ENCODE measurements at regions not wholly inside any gene's neighbourhood (a gene's known extent, or its start where the extent isn't known, plus 50 kb on each side); places are given as distances from the start of the nearest gene placed in this dataset.

DNA sequence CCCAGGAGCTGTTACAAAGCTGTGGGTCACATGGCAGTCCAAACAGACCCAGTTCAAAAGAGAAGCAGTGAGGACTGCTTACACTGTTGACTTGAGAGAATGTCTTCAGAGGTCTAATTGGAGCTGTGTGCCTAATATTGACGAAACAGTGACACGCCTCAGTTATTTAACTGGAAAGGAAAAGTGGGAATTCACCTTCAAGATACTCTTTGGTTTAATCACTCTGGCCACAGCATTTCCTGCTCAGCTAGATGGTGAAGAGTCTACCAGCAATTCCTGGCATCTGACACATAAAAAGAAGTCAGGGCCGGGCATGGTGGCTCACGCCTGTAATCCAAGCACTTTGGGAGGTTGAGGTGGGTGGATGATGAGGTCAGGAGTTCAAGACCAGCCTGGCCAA, 326.4 kb downstream of the SV2B start:
- intact Hi-C loops (cut with micrococcal nuclease): no loop called here
- H3K4me1 ChIP-seq (ENCODE audit: insufficient read depth, low read length): no peaks in the 10 kb centered on the region
- no peaks in the 10 kb centered on the region for H3K36me3 ChIP-seq (ENCODE audit: low read depth, low read length)
- H3F3A ChIP-seq (ENCODE audit: low read length, unreplicated experiment): no peaks in the 10 kb centered on the region
- BruUV-seq (replicated peaks): no TSS peak
- no peak overlapping the region for H3K4me3 ChIP-seq (ENCODE audit: low read length)
- H2AFZ ChIP-seq (ENCODE audit: low read length): no peak overlapping the region
- peaks cover 11% of the 10 kb centered on the region for H3K27me3 ChIP-seq (ENCODE audit: low read length)
- H3K9me3 ChIP-seq (ENCODE audit: low read length): no peaks in the 10 kb centered on the region
- no peak for TF ChIP-seq EZH2phosphoT487 (IDR thresholded peaks at IDR 0.05; ENCODE audit: borderline replicate concordance, low read length)
- TF ChIP-seq EZH2 (IDR thresholded peaks at IDR 0.05; ENCODE audit: low read length, unreplicated experiment): no peak
- TF ChIP-seq, protein P1, sequence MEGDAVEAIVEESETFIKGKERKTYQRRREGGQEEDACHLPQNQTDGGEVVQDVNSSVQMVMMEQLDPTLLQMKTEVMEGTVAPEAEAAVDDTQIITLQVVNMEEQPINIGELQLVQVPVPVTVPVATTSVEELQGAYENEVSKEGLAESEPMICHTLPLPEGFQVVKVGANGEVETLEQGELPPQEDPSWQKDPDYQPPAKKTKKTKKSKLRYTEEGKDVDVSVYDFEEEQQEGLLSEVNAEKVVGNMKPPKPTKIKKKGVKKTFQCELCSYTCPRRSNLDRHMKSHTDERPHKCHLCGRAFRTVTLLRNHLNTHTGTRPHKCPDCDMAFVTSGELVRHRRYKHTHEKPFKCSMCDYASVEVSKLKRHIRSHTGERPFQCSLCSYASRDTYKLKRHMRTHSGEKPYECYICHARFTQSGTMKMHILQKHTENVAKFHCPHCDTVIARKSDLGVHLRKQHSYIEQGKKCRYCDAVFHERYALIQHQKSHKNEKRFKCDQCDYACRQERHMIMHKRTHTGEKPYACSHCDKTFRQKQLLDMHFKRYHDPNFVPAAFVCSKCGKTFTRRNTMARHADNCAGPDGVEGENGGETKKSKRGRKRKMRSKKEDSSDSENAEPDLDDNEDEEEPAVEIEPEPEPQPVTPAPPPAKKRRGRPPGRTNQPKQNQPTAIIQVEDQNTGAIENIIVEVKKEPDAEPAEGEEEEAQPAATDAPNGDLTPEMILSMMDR (conservative IDR thresholded peaks at IDR 0.05; ENCODE audit: low read depth, low read length): no peak
- no peak overlapping the region for H3K4me2 ChIP-seq (ENCODE audit: low read length)
- no peaks in the 10 kb centered on the region for H4K20me1 ChIP-seq (ENCODE audit: low read length)
- ATAC-seq: no peak
- ChIA-PET CTCF (no interaction called here), POLR2A (ENCODE audit: unreplicated experiment) (no interaction called here)
- H3K9ac ChIP-seq (ENCODE audit: low read length): no peak overlapping the region
- peak; percentile 19 for DNase-seq
- H3K79me2 ChIP-seq (ENCODE audit: low read length): no peaks in the 10 kb centered on the region
- H3K9me2 ChIP-seq (replicated peaks; ENCODE audit: low read length): no peaks in the 10 kb centered on the region
- no peak overlapping the region for H3K27ac ChIP-seq (ENCODE audit: low read length)

DNA sequence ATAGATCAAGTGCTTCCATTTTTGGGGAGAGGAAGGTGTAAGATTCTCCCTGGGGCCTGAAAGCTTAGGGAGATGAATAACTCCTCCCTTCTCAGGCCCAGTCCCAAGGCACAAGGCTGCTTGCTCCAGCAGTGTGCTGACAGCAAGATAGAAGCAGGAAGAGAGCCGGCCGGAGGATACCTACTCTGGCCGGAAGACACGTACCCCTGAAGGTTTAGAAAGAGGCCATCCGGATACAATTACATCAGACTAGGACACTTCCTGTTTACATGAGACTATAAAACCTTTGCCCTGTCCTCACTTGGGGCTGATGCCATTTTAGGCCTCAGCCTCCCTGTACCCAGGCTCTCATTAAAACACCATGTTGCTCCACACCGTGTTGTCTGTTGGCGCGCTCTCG, 329.9 kb downstream of the SV2B start:
- BruUV-seq (replicated peaks): no TSS peak
- intact Hi-C loops (cut with micrococcal nuclease): no loop called here
- Histone ChIP-seq H3K9me3 (ENCODE audit: low read length) (no peaks in the 10 kb centered on the region), H3K9ac (ENCODE audit: low read length) (no peak overlapping the region), H3K4me1 (ENCODE audit: insufficient read depth, low read length) (no peaks in the 10 kb centered on the region), H3F3A (ENCODE audit: low read length, unreplicated experiment) (no peaks in the 10 kb centered on the region), H3K27me3 (ENCODE audit: low read length) (peaks cover 22% of the 10 kb centered on the region), H3K27ac (ENCODE audit: low read length) (no peak overlapping the region), H2AFZ (ENCODE audit: low read length) (no peak overlapping the region), H3K9me2 (replicated peaks; ENCODE audit: low read length) (no peaks in the 10 kb centered on the region), H3K36me3 (ENCODE audit: low read depth, low read length) (no peaks in the 10 kb centered on the region), H4K20me1 (ENCODE audit: low read length) (no peaks in the 10 kb centered on the region), H3K4me3 (ENCODE audit: low read length) (no peak overlapping the region), H3K79me2 (ENCODE audit: low read length) (no peaks in the 10 kb centered on the region), H3K4me2 (ENCODE audit: low read length) (no peak overlapping the region)
- ATAC-seq (no peak), DNase-seq (no peak)
- ChIA-PET CTCF (no interaction called here), POLR2A (ENCODE audit: unreplicated experiment) (no interaction called here)
- TF ChIP-seq EZH2 (IDR thresholded peaks at IDR 0.05; ENCODE audit: low read length, unreplicated experiment) (no peak), EZH2phosphoT487 (IDR thresholded peaks at IDR 0.05; ENCODE audit: borderline replicate concordance, low read length) (no peak)

DNA sequence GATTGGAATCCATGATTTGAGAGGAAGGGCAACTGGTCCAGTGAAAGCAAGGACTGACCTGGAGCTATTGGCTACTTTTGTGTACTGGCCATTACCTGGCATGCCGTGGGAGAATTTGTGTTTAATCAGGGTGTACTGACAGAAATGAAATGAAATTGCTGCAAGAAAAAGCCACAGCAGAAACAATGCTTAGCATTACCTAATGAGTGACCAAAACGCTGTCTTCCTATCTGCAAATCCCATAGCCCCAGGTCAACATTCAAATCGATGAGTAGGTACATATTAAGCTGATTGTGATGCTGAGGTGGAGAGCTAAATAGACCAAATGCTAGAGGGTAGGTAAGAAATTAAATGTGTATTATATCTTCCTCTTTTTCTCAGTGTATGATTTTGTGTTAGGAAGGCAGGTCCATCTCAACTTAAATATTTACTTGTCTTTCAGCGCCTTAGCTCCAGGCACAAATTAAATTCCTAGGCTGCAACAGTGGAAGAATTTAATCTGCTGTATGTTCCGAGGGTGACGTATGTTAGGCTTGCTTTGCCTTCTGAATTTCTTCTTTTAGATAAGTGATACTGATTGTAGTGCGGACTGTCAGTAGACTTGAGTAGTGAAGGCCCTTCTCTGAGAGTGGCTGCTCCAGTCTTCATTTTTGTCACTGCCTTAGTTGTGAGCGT, 331.1 kb downstream of the SV2B start:
- H3K4me2 ChIP-seq (ENCODE audit: low read length): no peak overlapping the region
- no peaks in the 10 kb centered on the region for H3K79me2 ChIP-seq (ENCODE audit: low read length)
- no peaks in the 10 kb centered on the region for H3K36me3 ChIP-seq (ENCODE audit: low read depth, low read length)
- H4K20me1 ChIP-seq (ENCODE audit: low read length): no peaks in the 10 kb centered on the region
- ChIA-PET POLR2A (ENCODE audit: unreplicated experiment) (no interaction called here), CTCF (no interaction called here)
- no peak for ATAC-seq
- peaks cover 22% of the 10 kb centered on the region for H3K27me3 ChIP-seq (ENCODE audit: low read length)
- intact Hi-C loops (cut with micrococcal nuclease): no loop called here
- H3K27ac ChIP-seq (ENCODE audit: low read length): no peak overlapping the region
- H3F3A ChIP-seq (ENCODE audit: low read length, unreplicated experiment): no peaks in the 10 kb centered on the region
- H3K9me2 ChIP-seq (replicated peaks; ENCODE audit: low read length): no peaks in the 10 kb centered on the region
- no peak overlapping the region for H3K4me3 ChIP-seq (ENCODE audit: low read length)
- BruUV-seq (replicated peaks): no TSS peak
- no peak for DNase-seq
- H3K9me3 ChIP-seq (ENCODE audit: low read length): no peaks in the 10 kb centered on the region
- no peak overlapping the region for H3K9ac ChIP-seq (ENCODE audit: low read length)
- no peak for TF ChIP-seq EZH2 (IDR thresholded peaks at IDR 0.05; ENCODE audit: low read length, unreplicated experiment)
- TF ChIP-seq, protein P1 (conservative IDR thresholded peaks at IDR 0.05; ENCODE audit: low read depth, low read length): no peak
- TF ChIP-seq EZH2phosphoT487 (IDR thresholded peaks at IDR 0.05; ENCODE audit: borderline replicate concordance, low read length): no peak
- H3K4me1 ChIP-seq (ENCODE audit: insufficient read depth, low read length): no peaks in the 10 kb centered on the region
- H2AFZ ChIP-seq (ENCODE audit: low read length): no peak overlapping the region
